ENCODE measurements at regions not wholly inside any gene's neighbourhood (a gene's known extent, or its start where the extent isn't known, plus 50 kb on each side); places are given as distances from the start of the nearest gene placed in this dataset.

GRCh38 chr11:116695657-116696254 lies 77.0 kb downstream of the BUD13 start:
- H3K27me3 ChIP-seq (replicated peaks; ENCODE audit: insufficient read depth) = no peaks in the 10 kb centered on the region; the same call in none of the 2 replicates
- H3K9me3 ChIP-seq (ENCODE audit: low read depth) = no peaks in the 10 kb centered on the region
- DNase-seq = no peak
- H3K4me1 ChIP-seq (ENCODE audit: insufficient read depth) = no peaks in the 10 kb centered on the region
- in situ Hi-C loops (cut with MboI) = loop anchor here (25.0 kb wide), 1 partner anchor 1358 kb away; no protein-coding TSS in a partner anchor
- H3K4me2 ChIP-seq (ENCODE audit: unreplicated experiment) = no peak overlapping the region
- no peaks in the 10 kb centered on the region for H3K36me3 ChIP-seq (ENCODE audit: low read depth)
- TF ChIP-seq EZH2phosphoT487 (IDR thresholded peaks at IDR 0.05; ENCODE audit: insufficient read depth, low read depth) = no peak
- no peak for TF ChIP-seq EZH2 (IDR thresholded peaks at IDR 0.05; ENCODE audit: insufficient read depth, poor library complexity, severe bottlenecking)
- no peak overlapping the region for H3K9ac ChIP-seq
- H3K27ac ChIP-seq = no peak overlapping the region
- H3K79me2 ChIP-seq (ENCODE audit: insufficient read depth) = no peaks in the 10 kb centered on the region
- H3F3A ChIP-seq (ENCODE audit: insufficient read depth) = no peaks in the 10 kb centered on the region
- no peak overlapping the region for H2AFZ ChIP-seq
- H3K9me2 ChIP-seq (ENCODE audit: insufficient read depth) = no peaks in the 10 kb centered on the region
- H4K20me1 ChIP-seq (ENCODE audit: insufficient read depth) = no peaks in the 10 kb centered on the region
- H3K4me3 ChIP-seq = no peak overlapping the region

- Histone ChIP-seq H3K27me3 (replicated peaks; ENCODE audit: insufficient read depth) (no peaks in the 10 kb centered on the region; the same call in none of the 2 replicates), H3K36me3 (ENCODE audit: low read depth) (no peaks in the 10 kb centered on the region), H3K4me3 (no peak overlapping the region), H3K4me1 (ENCODE audit: insufficient read depth) (no peaks in the 10 kb centered on the region), H3K4me2 (ENCODE audit: unreplicated experiment) (no peak overlapping the region), H3K9ac (no peak overlapping the region), H3K9me2 (ENCODE audit: insufficient read depth) (no peaks in the 10 kb centered on the region), H3K79me2 (ENCODE audit: insufficient read depth) (no peaks in the 10 kb centered on the region), H4K20me1 (ENCODE audit: insufficient read depth) (no peaks in the 10 kb centered on the region), H2AFZ (no peak overlapping the region), H3K9me3 (ENCODE audit: low read depth) (no peaks in the 10 kb centered on the region), H3K27ac (no peak overlapping the region), H3F3A (ENCODE audit: insufficient read depth) (no peaks in the 10 kb centered on the region)
- TF ChIP-seq EZH2 (IDR thresholded peaks at IDR 0.05; ENCODE audit: insufficient read depth, poor library complexity, severe bottlenecking) (no peak), EZH2phosphoT487 (IDR thresholded peaks at IDR 0.05; ENCODE audit: insufficient read depth, low read depth) (no peak)
- WGBS, 2 experiments (ENCODE audit: low coverage in 1 of 2, low lambda C conversion rate in 2 of 2, missing lambda C conversion rate in 2 of 2) = 63 to 64% methylated on average over 13 to 14 of the region's 14 CpGs
- in situ Hi-C loops (cut with MboI) = loop anchor here (25.0 kb wide), 1 partner anchor 1358 kb away; no protein-coding TSS in a partner anchor
- no peak for DNase-seq
Measured at GRCh38 chr11:116694815-116695590, 77.8 kb downstream of the BUD13 start.

GRCh38 chr11:116694349-116694725 lies 78.5 kb downstream of the BUD13 start:
- in situ Hi-C loops (cut with MboI) = loop anchor here (25.0 kb wide), 1 partner anchor 1357 kb away; no protein-coding TSS in a partner anchor
- no peaks in the 10 kb centered on the region for H3K36me3 ChIP-seq (ENCODE audit: low read depth)

GRCh38 chr11:116693593-116694348 lies 79.0 kb downstream of the BUD13 start:
- no peak for DNase-seq
- TF ChIP-seq EZH2 (IDR thresholded peaks at IDR 0.05; ENCODE audit: insufficient read depth, poor library complexity, severe bottlenecking) = no peak
- no peak overlapping the region for H3K9ac ChIP-seq

More at GRCh38 chr11:116694349-116694725, 78.5 kb downstream of the BUD13 start:
- no peak overlapping the region for H2AFZ ChIP-seq
- TF ChIP-seq EZH2 (IDR thresholded peaks at IDR 0.05; ENCODE audit: insufficient read depth, poor library complexity, severe bottlenecking) = no peak
- no peak for TF ChIP-seq EZH2phosphoT487 (IDR thresholded peaks at IDR 0.05; ENCODE audit: insufficient read depth, low read depth)
- no peak for DNase-seq
- H4K20me1 ChIP-seq (ENCODE audit: insufficient read depth) = no peaks in the 10 kb centered on the region
- H3K4me3 ChIP-seq = no peak overlapping the region
- no peaks in the 10 kb centered on the region for H3F3A ChIP-seq (ENCODE audit: insufficient read depth)
- no peak overlapping the region for H3K27ac ChIP-seq
- no peaks in the 10 kb centered on the region for H3K9me3 ChIP-seq (ENCODE audit: low read depth)
- 31 to 52% methylated on average over 3 of the region's 3 CpGs for WGBS, 2 experiments (ENCODE audit: low coverage in 1 of 2, low lambda C conversion rate in 2 of 2, missing lambda C conversion rate in 2 of 2)
- H3K9me2 ChIP-seq (ENCODE audit: insufficient read depth) = no peaks in the 10 kb centered on the region
- H3K27me3 ChIP-seq (replicated peaks; ENCODE audit: insufficient read depth) = no peaks in the 10 kb centered on the region; the same call in none of the 2 replicates
- no peaks in the 10 kb centered on the region for H3K4me1 ChIP-seq (ENCODE audit: insufficient read depth)
- no peaks in the 10 kb centered on the region for H3K79me2 ChIP-seq (ENCODE audit: insufficient read depth)
- H3K4me2 ChIP-seq (ENCODE audit: unreplicated experiment) = no peak overlapping the region
- H3K9ac ChIP-seq = no peak overlapping the region

More at GRCh38 chr11:116693593-116694348, 79.0 kb downstream of the BUD13 start:
- Histone ChIP-seq H3K36me3 (ENCODE audit: low read depth) (no peaks in the 10 kb centered on the region), H4K20me1 (ENCODE audit: insufficient read depth) (no peaks in the 10 kb centered on the region), H3F3A (ENCODE audit: insufficient read depth) (no peaks in the 10 kb centered on the region), H3K4me3 (no peak overlapping the region), H3K4me2 (ENCODE audit: unreplicated experiment) (no peak overlapping the region), H3K9me2 (ENCODE audit: insufficient read depth) (no peaks in the 10 kb centered on the region), H3K4me1 (ENCODE audit: insufficient read depth) (no peaks in the 10 kb centered on the region), H3K27ac (no peak overlapping the region), H3K79me2 (ENCODE audit: insufficient read depth) (no peaks in the 10 kb centered on the region), H3K9me3 (ENCODE audit: low read depth) (no peaks in the 10 kb centered on the region), H3K27me3 (replicated peaks; ENCODE audit: insufficient read depth) (no peaks in the 10 kb centered on the region; the same call in none of the 2 replicates), H2AFZ (no peak overlapping the region)
- in situ Hi-C loops (cut with MboI) = loop anchor here (25.0 kb wide), 1 partner anchor 1356 kb away; no protein-coding TSS in a partner anchor
- WGBS, 2 experiments (ENCODE audit: low coverage in 1 of 2, low lambda C conversion rate in 2 of 2, missing lambda C conversion rate in 2 of 2) = 59 to 62% methylated on average over 16 of the region's 16 CpGs

Data from GM23248 (cell line).